Right lobe of liver (tissue), 4 donors: ENCODE measurements at regions not wholly inside any gene's neighbourhood (a gene's known extent, or its start where the extent isn't known, plus 50 kb on each side); places are given as distances from the start of the nearest gene placed in this dataset.

Experiments
- CTCF ChIP-seq, 4 donors: fragments of 200-600 bp in 3 of 4; fragments of 450-650 bp in 1 of 4; IDR thresholded peaks; one replicate each; pipeline versions ENCODE4 v1.5.1 to v1.8.0; 2016 to 2022; ENCODE audit warnings: antibody characterized with exemption in 4 of 4, mild to moderate bottlenecking in 2 of 4
- POLR2A ChIP-seq: fragments of 450-650 bp; IDR thresholded peaks from one replicate; pipeline ENCODE4 v1.6.1; 2017; ENCODE audit warnings: antibody characterized with exemption, mild to moderate bottlenecking
- donor health status: DM: no; HTN: no; CAD: no.
- donor health status: DM: no; HTN: no; CAD: no.
- donor health status: DM: no; HTN: yes; CAD: no.

- TF ChIP-seq CTCF (IDR thresholded peaks at IDR 0.05), result no peak
- no peak for TF ChIP-seq POLR2A
Observed at GRCh38 chr5:28862137-28862859, 1823.9 kb upstream of the CDH9 start.
